Glomerular visceral epithelial cell (primary cell): ENCODE measurements at regions not wholly inside any gene's neighbourhood (a gene's known extent, or its start where the extent isn't known, plus 50 kb on each side); places are given as distances from the start of the nearest gene placed in this dataset.

Source experiments
- DNase-seq: peaks from one replicate; pipeline ENCODE4 v3.0.0-alpha.2; 2016; ENCODE audit errors: extremely low spot score

DNA sequence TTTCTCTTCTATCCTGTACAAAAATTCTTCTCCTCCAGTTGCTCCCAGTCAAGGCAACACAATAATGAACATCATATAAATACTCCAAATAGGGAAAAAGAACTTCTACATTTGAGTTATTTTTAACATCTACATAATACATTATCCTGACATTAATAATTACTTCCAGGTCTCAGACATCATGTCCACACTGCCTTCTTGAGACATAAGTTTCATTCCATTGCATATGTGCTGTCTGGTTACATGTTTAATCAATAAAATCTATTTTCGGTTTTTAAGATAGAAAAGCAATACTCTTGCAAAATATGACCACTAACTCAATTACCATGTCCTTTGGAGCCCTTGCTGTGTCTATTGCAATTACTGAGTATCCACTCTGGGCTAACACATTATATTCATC, 881.9 kb downstream of the GALC start:
- DNase-seq: no peak

DNA sequence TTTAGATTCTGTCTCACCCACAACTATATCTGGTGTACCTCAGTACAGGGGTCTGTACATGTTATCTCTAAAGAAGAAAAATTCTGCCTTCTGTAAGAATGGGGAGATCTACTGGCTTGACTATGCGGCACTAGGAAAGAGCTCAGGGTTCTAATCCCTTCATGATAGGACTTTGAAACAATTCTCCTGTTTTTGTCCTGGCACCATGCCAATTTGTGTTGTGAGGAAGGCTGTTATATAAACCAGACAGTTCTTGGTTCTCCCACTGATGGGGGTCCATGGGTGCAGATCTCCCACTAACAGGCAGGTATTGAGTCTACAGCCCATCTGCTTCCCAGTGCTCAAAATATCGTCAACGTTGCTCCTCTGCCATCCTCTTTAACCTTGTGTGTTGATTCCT, 883.7 kb downstream of the GALC start:
- DNase-seq: no peak

DNA sequence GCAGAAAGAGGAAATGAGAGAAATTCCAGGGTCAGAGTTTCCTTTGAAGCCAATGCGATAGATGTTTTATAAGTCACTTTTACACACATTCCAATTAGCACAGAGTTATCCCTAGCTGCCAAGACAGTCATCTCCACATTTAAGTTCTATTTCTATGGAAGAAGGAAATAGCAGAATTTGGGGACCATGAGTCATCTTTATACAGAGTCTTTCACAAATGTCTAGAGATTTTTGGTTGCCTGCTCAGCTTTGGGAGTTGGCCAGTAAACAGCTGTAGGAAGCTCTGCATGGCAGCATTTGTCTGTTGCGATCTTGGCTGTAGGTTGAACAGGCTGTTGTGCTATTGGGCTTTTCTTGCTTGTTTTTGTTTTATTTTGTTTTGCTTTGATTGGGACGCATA, 884.3 kb downstream of the GALC start:
- DNase-seq: peak; percentile 19

DNA sequence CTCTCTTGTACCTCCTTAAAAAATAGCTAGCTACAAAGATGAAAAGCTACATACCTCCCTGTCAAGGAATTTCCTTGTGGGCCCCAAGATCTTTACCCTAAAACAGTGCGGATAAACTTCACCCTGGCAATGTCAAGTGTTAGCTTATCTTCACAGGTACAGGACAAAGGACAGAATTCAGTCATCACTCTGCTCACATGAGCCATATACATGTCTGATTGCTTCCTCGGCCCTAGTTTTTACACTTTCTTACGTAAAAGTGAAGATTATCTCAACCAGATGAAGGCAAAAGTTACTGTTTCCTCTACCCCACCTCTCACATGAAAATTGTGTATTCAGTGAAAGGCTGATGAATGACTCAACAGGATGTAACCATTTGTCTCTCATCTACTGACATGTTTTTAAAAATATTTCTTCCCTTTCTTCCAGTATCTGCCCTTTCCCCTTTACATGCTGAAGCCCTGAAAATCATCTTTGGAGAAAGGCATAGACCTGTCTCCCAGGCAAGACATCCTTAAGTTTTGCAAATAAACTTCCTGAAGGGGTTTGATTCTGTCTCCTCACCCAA, 890.1 kb downstream of the GALC start:
- DNase-seq: no peak

DNA sequence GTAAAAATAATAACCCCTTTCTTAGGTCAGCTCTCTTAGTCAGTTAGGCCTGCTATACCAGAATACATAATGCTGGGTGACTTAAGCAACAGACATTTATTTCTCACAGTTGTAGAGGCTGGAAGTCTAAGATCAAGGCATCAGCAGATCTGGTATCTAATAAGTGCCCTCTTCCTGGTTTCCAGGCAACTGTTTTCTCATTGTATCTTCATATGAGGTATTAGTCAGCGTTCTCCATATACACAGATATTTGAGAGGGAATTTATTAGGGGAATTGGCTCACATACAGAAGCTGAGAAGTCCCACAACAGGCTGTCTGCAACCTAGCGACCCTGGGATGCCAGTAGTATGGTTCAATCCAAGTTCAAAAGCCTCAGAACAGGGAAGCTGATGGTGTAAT, 896.0 kb downstream of the GALC start:
- no peak for DNase-seq

DNA sequence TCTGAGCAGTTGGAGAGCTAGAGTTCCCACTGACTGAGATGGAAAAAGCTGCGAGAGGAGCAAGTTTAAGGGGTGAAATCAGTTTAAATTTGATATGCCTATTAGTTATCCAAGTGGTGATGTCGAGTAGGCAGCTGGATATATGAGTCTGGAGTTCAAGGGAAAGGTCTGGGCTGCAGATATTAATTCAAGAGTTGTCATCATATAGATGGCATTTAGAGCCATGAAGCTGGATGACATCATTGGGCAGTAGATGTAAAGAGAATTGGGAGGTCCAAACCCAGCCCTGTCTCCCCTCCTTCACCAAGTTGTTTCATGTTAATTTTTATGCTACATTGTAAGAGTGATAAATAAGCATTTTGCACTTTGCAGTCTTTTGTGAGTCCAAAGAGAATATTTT, 898.1 kb downstream of the GALC start:
- no peak for DNase-seq

DNA sequence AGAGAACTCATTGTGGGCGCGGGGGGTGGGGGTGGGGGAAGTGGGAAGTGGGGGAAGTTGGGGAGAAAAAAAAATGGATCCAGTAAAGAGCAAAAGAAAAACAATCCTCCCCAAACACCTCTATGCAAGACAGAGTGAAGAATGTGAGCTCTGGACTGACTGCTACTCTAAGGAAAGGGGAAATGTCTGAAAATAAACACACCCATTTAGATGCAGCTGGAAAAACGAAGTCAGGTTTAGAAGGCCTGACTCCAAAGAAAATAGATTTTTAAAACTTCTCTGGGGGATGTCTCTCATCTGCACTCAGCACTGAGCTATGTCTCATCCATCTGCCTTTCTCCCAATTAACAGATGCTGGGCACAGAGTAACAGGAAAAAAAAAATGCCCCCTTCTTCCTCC, 904.4 kb downstream of the GALC start:
- no peak for DNase-seq

DNA sequence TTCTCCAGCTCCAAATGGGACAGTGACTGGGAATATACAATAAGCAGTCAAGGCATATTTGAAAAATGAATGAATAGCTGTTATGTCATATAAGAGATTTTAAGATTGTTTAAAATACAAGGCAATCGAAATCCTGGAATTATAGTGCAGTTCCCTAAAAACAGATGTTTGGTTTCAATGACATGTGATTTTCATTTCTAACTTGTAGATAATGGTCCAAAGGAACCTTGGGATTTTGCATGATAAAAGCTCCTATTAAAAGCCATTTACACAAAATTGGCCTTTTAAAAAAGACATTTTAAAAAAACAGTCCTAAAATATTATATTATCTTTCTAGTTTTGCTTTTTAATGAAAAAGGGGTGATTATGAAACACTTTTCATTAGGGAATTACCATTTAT, 905.1 kb downstream of the GALC start:
- DNase-seq: no peak

DNA sequence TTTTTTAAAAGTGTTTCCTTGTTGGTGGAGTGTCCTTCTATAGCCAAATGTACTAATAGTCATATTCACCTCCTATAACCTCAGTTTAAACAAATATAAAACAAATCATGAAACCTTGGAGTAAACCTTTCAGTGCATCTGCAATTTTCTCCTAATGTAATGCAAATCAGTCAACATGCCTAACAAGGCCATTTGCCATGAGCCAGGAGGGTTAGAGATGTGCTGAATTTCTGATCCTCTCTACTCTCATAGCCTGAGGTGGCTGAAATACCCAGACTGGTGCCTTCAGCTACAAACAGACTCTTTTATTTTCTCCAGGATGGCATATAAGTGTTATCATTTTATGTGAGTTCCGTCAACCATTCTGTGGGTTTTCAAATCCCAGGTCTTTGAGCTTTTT, 908.1 kb downstream of the GALC start:
- DNase-seq: no peak

DNA sequence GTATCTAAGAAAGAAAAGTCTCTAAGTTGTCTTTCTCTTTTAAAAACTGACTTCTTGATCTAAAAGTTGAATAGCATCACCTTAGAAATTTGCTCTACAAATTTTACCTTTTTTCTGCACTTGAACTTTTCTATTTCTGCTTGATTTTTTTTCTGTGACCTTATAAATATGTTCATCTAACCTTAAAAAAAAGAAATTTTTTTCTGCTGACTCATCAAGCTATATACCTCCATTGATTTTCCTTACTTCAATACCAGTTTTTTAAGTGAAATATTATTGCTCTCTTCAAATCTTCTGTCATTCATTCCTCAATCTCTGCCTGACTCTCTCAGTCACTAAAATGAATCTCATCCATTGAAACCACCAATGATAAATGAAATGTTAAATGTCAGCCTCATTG, 910.1 kb downstream of the GALC start:
- DNase-seq: no peak

DNA sequence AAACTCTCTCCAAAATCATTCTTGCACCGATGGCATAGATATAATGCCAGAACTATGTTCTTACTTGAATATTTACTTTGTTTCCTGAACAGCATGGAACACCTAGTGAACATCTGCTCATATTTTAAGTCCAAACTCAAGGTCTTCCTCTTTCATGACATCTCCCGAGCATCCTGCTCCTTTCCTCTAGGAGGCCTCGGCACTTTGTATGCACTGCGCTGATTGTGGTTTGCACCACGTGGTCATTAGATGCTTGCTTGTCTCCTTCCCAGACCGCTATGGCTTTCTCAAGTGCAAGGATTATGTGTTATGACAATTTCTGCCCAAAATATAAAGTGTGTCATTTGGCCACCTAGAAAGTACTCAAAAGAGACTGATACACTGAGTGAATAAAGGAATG, 912.0 kb downstream of the GALC start:
- no peak for DNase-seq

DNA sequence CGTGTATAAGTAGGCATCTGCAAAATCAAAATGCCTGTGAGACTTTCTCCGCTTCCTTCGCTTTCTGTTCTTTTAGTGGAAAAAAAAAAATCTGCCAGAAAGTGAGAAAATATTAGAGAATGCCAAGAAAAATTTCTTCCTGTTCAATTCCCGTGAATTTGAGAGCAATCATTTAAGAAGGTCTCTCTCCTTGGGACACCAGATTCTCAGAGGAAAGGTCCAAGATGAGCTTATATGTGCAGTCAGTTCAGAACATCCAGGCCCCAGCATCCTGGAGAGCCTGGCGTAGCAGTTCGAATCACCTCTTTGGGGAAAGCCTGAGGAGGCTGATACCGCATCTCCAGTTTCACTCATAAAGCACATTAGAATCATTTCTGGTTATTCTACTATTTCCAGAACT, 912.8 kb downstream of the GALC start:
- DNase-seq: no peak

DNA sequence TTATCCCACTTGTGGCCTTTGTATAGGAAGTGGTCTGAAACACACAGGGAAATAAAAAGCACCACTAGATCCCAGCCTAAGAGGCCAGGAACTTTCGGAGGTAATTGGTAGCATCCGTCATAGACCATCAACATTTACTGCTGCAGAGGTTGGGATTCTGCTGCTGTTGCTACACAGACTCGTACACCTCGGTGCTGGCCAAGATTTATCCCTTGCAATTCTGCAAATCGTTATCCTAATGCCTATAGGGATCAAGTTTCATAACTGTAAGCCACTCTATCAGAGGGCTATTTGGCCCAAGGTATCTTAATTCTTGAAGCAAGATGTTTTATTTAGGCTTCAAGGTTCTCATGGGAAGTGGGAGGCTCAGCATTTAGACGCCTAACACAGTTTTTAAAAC, 913.6 kb downstream of the GALC start:
- DNase-seq: no peak

DNA sequence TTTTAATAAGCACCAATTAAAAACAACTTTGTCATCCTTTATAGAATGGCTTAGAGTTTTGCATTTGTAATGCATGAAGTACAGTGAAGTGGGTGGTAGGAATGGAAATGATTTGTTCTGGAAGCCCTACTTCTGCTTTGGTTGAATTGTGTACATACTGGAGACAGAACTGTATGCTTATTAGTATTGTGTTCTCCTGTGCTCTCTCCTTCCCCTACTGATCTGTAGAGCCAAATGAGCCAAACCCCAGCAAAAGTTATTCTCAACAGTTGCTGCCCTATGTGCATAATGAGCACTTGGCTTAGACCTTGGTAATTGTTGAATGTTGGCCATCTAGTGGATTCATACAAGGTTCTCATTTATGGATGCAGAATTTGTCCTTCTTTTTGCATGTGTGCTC, 916.1 kb downstream of the GALC start:
- DNase-seq: no peak

DNA sequence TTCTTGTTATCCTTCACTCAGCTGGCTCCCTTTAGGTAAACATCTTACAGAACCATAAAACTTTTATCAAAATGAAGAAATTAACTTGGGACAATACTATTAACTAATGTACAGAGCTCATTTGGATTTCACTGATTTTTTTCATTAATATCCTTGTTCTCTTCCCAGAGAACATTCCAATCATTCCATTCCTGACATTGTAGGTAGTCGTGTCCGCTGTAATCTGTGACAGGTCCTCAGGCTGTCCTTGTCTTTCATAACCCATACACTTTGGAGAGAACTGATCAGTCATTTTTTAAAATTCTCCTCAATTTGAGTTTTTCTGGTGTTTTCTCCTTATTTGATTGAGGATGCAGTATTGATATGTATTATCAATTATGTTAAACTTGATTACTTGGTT, 916.8 kb downstream of the GALC start:
- DNase-seq: peak; percentile 15

DNA sequence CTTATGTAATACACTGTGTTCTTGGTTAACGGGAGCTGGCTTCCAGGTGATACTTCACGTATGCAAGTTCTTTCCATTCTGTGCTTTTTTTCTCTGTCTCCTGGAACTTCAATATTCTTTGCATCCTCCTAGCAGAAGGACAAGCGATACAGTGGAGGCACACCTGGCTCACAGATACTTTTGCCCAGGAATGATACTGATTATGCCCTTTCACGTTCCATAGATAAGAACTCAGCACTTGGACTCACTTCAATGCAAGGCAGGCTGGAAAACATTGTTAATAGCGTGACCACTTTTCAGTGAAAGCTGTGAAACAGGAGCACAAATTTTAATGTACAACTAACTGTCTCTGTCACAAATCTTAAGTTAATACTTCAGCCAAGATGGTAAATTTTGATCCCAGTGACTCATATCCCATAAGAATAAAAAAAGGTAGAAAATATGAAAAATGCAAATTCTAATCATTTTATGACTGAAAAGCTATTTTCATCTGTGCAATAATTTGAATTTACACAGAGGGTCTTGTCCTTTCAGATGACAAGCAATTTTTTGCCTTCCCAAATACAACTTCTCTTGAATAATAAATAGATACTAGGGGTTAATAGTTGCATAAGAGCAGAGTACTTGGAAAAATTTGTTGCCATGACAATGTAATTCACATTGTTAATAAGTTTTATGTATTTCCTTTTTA, 919.0 kb downstream of the GALC start:
- DNase-seq: no peak

DNA sequence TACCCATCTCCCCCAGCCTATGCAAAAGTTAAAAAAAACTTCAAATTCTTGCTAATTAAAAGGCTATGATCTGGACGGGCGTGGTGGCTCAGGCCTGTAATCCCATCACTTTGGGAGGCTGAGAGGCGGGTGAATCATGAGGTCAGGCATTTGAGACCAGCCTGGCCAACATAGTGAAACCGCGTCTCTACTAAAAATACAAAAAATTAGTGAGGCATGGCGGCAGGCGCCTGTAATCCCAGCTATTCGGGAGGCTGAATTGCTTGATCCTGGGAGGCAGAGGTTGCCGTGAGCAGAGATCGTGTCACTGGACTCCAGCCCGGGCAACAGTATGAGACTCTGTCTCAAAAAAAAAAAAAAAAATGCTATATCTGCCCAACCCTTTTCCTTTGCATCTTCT, 925.4 kb downstream of the GALC start:
- DNase-seq: peak; percentile 85

DNA sequence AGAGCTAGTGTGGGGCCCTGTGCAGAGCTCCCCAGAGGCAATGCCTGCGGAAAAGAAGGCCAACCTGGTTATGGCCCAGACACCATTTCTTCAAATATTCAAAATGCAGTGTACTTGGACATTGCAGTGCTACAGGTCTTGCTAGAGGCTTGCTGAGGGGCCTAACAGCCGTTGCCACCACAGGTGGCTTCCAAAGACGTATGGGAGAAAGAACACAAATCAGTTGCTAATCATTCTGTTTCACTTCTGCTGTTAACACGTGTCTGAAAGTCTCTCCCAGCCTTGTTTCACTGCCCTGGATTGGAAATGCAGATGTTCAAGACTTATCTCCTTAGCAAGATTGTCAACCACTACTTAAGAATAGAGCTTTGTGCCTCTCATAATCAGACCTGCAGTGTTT, 925.9 kb downstream of the GALC start:
- DNase-seq: no peak

DNA sequence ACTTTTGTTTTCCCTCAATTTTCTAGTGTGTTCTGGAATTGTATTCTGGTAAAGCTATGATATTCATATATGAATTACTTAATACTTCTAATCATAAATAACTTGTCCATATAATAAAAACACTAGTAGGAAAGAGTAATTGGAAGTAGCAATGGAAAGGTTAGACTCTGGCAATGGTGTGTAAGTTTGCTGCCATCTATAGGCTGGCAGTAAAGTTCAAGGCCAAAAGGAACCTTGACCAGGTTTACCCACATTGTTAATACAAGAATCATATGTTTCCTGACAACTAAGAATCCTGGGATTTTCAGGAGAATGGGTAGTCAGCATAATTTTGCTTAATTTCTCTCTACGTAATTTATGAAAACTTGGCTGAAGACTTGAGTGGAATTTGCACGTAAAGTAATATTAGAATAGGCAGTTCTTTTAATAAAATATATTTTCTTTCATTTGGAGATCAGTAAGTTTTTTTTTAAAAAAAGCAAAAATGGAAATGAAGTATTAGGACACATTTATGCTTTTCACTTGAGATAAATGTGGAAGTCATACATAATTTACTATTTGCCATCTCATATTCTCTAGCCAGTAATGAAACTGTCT, 926.7 kb downstream of the GALC start:
- DNase-seq: peak; percentile 23

DNA sequence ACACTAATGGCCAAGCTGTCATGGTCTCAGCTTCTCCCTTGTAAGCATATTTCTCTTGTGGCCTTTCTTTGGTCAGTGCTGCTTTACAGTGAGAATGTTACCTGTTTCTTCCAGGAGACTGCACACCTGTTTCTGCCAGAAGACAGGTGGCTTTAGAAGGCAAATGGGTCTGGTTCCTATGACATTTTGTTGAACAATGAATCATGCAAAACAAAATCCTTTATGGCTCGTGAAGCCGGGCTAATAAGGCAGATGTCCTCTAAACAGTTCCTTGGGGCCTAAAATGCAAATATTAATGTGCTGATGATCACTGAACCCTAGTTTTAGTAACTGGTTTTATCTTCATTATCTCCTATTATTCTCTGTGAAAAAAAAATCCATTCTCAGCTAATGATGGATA, 927.6 kb downstream of the GALC start:
- DNase-seq: no peak

DNA sequence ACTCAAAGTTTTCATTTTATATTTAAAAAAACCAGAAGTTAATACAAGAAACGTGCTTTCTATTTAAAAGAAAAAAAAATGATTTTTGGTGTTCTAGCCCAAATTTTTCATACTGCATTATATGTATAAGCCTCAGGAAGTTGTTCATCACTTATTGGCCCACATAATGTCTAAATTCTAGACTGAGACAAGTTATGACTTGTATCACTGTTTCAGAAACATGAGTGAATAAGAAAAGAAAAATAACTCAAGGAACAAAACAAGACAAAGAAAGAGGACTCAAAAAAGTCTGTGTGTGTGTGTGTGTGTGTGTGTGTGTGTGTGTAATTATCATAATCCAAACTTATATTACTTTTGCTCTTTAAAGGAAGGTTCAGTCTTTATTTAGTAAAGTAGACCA, 929.8 kb downstream of the GALC start:
- no peak for DNase-seq

DNA sequence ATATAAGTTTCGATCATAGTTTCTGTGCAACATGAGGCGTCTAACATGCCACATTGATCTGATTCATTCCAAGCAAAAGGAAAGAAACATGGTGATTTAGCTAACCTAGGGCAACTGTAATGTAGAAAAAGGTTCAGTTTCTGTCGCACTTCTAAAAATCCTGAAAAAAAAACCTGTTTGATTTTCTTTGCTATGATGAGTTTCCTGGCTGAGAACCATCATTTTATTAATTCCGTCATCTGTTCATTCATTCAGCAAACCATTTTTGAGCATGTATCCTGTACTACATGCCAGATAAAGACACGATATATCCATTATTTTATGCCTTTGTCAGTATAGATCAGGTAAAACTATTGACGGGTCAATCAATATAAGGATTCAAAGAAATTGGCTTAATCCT, 932.6 kb downstream of the GALC start:
- no peak for DNase-seq

DNA sequence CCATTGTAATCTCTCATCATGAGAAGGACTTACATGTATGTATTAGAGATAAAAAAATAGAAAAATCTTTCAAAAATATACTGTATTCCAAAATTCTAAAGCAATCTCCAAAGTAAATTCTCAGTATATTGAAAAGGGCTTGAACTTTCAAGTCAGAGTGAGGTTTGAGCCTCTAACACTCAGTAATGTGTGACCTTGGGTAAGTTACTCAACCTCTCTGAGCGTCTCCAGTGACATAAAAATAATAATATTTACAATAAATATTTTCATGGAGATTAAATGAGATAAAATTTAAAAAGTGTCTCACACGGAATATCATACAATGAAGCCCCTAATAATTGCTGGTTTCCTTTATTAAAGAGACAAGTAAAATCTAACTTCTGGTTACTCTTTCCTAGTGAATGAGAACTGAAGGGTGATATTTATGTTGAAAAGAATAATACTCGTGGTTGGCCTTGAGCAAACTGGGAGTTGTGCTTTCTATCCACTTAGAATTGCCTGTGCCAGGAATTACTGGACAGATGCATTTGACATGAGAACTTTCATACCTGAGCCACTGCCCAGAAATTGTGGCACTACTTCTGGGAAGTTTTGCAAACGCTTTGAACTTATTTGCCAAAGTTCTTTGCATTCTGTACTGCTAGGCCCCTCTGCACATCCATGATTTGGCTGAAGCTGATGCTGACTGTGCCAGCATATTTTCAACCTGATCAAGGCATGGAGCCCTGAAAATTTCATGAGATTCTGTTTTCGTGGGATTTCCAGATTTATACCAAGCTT, 933.7 kb downstream of the GALC start:
- DNase-seq: no peak
